Gastrocnemius medialis (tissue), 4 donors: ENCODE measurements at regions not wholly inside any gene's neighbourhood (a gene's known extent, or its start where the extent isn't known, plus 50 kb on each side); places are given as distances from the start of the nearest gene placed in this dataset.

ENCODE experiments used
- ATAC-seq, 2 donors: fragments of 150-250 bp; one replicate each; pipeline ENCODE4 v1.9.1; 2016
- DNase-seq, 2 donors: peaks; one replicate each; pipeline ENCODE4 v3.0.0-alpha.2; 2019
- H3K27ac ChIP-seq, 4 donors: fragments of 200-600 bp; sonication (generic); 1 replicate in 1 of 4; 2 replicates in 3 of 4; pipeline ENCODE4 v1.5.1; 2016 to 2018; ENCODE audit warnings: mild to moderate bottlenecking in 2 of 4, moderate library complexity in 1 of 4
- H3K27me3 ChIP-seq, 3 donors: fragments of 200-600 bp; sonication (generic) in 2 of 3; 1 replicate in 1 of 3; 2 replicates in 2 of 3; pipeline versions ENCODE4 v1.5.1 to v1.6.0; 2016 to 2019; ENCODE audit warnings: mild to moderate bottlenecking in 1 of 3, moderate library complexity in 1 of 3
- H3K36me3 ChIP-seq, 2 donors: fragments of 200-600 bp; sonication (generic) in 1 of 2; one replicate each; pipeline ENCODE4 v1.5.1; 2017 to 2018
- H3K4me1 ChIP-seq, 2 donors: fragments of 200-600 bp; sonication (generic) in 1 of 2; one replicate each; pipeline ENCODE4 v1.5.1; 2016 to 2017; ENCODE audit warnings: mild to moderate bottlenecking in 2 of 2
- H3K4me3 ChIP-seq, 4 donors: fragments of 200-600 bp; sonication (generic) in 3 of 4; 1 replicate in 1 of 4; 2 replicates in 3 of 4; pipeline ENCODE4 v1.5.1; 2016 to 2019; ENCODE audit warnings: mild to moderate bottlenecking in 2 of 4
- H3K9me3 ChIP-seq, 3 donors: fragments of 200-600 bp; sonication (generic) in 2 of 3; 1 replicate in 1 of 3; 2 replicates in 2 of 3; pipeline ENCODE4 v1.5.1; 2016 to 2019
- CTCF ChIP-seq, 5 experiments: fragments of 450-650 bp in 3 of 5; fragments of 200-600 bp in 2 of 5; sonication (generic) in 2 of 5; IDR thresholded peaks in 4 of 5; conservative IDR thresholded peaks in 1 of 5; 1 replicate in 4 of 5; 2 replicates in 1 of 5; pipeline ENCODE4 v1.5.1; 2016 to 2019; ENCODE audit warnings: antibody characterized with exemption in 5 of 5, mild to moderate bottlenecking in 3 of 5, moderate library complexity in 3 of 5
- POLR2A ChIP-seq, 2 donors: fragments of 450-650 bp; IDR thresholded peaks; one replicate each; pipeline ENCODE4 v1.6.1; 2017; ENCODE audit warnings: antibody characterized with exemption in 2 of 2, mild to moderate bottlenecking in 2 of 2, moderate library complexity in 2 of 2
- in situ Hi-C, 4 donors: fragments of 200-750 bp; cut with MboI; loops; one replicate each; pipeline versions ENCODE4 v1.15.0 to v1.8.0; 2017; ENCODE audit warnings: low sequenced_read_pairs in 4 of 4
- intact Hi-C: fragments of 100-400 bp; cut with DNase I; formaldehyde crosslinking; loops from one replicate; pipeline ENCODE4 v1.15.1; 2023; ENCODE audit warnings: low total_unique reads

GRCh38 chr10:83723080-83723479 lies 416.2 kb upstream of the GHITM start:
- Histone ChIP-seq H3K36me3 (no peaks in the 10 kb centered on the region), H3K27me3 (no peaks in the 10 kb centered on the region), H3K9me3 (no peaks in the 10 kb centered on the region), H3K27ac (no peak overlapping the region), H3K4me1 (no peaks in the 10 kb centered on the region), H3K4me3 (no peak overlapping the region)
- TF ChIP-seq CTCF (IDR thresholded peaks at IDR 0.05 in 4 of 5, conservative IDR thresholded peaks at IDR 0.05 in 1 of 5) (no peak), POLR2A (IDR thresholded peaks at IDR 0.05) (no peak)
- intact Hi-C loops (no loop called here), in situ Hi-C loops (no loop called here)
- ATAC-seq (no peak), DNase-seq (no peak)

- Histone ChIP-seq H3K9me3 (no peaks in the 10 kb centered on the region), H3K4me1 (no peaks in the 10 kb centered on the region), H3K4me3 (no peak overlapping the region), H3K27ac (no peak overlapping the region), H3K27me3 (no peaks in the 10 kb centered on the region), H3K36me3 (no peaks in the 10 kb centered on the region)
- in situ Hi-C loops (no loop called here), intact Hi-C loops (no loop called here)
- DNase-seq (no peak), ATAC-seq (no peak)
- TF ChIP-seq POLR2A (IDR thresholded peaks at IDR 0.05) (no peak), CTCF (IDR thresholded peaks at IDR 0.05 in 4 of 5, conservative IDR thresholded peaks at IDR 0.05 in 1 of 5) (no peak)
Measured at GRCh38 chr10:83724471-83725241, 414.7 kb upstream of the GHITM start.

GRCh38 chr10:83725567-83725966 lies 413.7 kb upstream of the GHITM start:
- no peak overlapping the region for H3K4me3 ChIP-seq
- no peaks in the 10 kb centered on the region for H3K4me1 ChIP-seq
- ATAC-seq (no peak), DNase-seq (no peak)
- intact Hi-C loops (no loop called here), in situ Hi-C loops (no loop called here)
- H3K9me3 ChIP-seq: no peaks in the 10 kb centered on the region
- no peak overlapping the region for H3K27ac ChIP-seq
- H3K27me3 ChIP-seq: no peaks in the 10 kb centered on the region
- no peaks in the 10 kb centered on the region for H3K36me3 ChIP-seq
- TF ChIP-seq CTCF (IDR thresholded peaks at IDR 0.05 in 4 of 5, conservative IDR thresholded peaks at IDR 0.05 in 1 of 5) (no peak), POLR2A (IDR thresholded peaks at IDR 0.05) (no peak)

GRCh38 chr10:83734278-83734677 lies 405.0 kb upstream of the GHITM start:
- in situ Hi-C loops (no loop called here), intact Hi-C loops (no loop called here)
- TF ChIP-seq CTCF (IDR thresholded peaks at IDR 0.05 in 4 of 5, conservative IDR thresholded peaks at IDR 0.05 in 1 of 5): no peak
- no peak for TF ChIP-seq POLR2A (IDR thresholded peaks at IDR 0.05)
- H3K4me3 ChIP-seq: no peak overlapping the region
- no peaks in the 10 kb centered on the region for H3K9me3 ChIP-seq
- no peak for ATAC-seq
- H3K27me3 ChIP-seq: no peaks in the 10 kb centered on the region
- H3K4me1 ChIP-seq: no peaks in the 10 kb centered on the region
- DNase-seq: no peak
- H3K36me3 ChIP-seq: no peaks in the 10 kb centered on the region
- no peak overlapping the region for H3K27ac ChIP-seq

- H3K9me3 ChIP-seq: no peaks in the 10 kb centered on the region
- ATAC-seq (no peak), DNase-seq (no peak)
- in situ Hi-C loops (no loop called here), intact Hi-C loops (no loop called here)
- H3K4me1 ChIP-seq: no peaks in the 10 kb centered on the region
- H3K36me3 ChIP-seq: no peaks in the 10 kb centered on the region
- no peak for TF ChIP-seq POLR2A (IDR thresholded peaks at IDR 0.05)
- no peak for TF ChIP-seq CTCF (IDR thresholded peaks at IDR 0.05 in 4 of 5, conservative IDR thresholded peaks at IDR 0.05 in 1 of 5)
- H3K27me3 ChIP-seq: no peaks in the 10 kb centered on the region
- H3K4me3 ChIP-seq: no peak overlapping the region
- no peak overlapping the region for H3K27ac ChIP-seq
Measured at GRCh38 chr10:83736008-83736407, 403.3 kb upstream of the GHITM start.
